Dendritic cell treated with granulocyte-macrophage colony-stimulating factor and Interleukin-4, amounts not matched to agents 40 ng/mL and 50 ng/mL, for 4 days (primary cell): ENCODE measurements at regions not wholly inside any gene's neighbourhood (a gene's known extent, or its start where the extent isn't known, plus 50 kb on each side); places are given as distances from the start of the nearest gene placed in this dataset.

Source experiments
- H3K27ac Mint-ChIP-seq: one replicate; pipeline ENCODE4 v1.8.0; 2022; ENCODE audit warnings: mild to moderate bottlenecking, mixed read lengths
- H3K27me3 Mint-ChIP-seq: one replicate; pipeline ENCODE4 v1.8.0; 2022; ENCODE audit warnings: mild to moderate bottlenecking, mixed read lengths
- H3K36me3 Mint-ChIP-seq: one replicate; pipeline ENCODE4 v1.8.0; 2022; ENCODE audit warnings: low read depth, mixed read lengths
- H3K4me1 Mint-ChIP-seq: one replicate; pipeline ENCODE4 v1.8.0; 2022; ENCODE audit warnings: low read depth, mixed read lengths
- H3K4me3 Mint-ChIP-seq: one replicate; pipeline ENCODE4 v1.8.0; 2022; ENCODE audit warnings: mild to moderate bottlenecking, moderate library complexity, mixed read lengths
- H3K9me3 Mint-ChIP-seq: one replicate; pipeline ENCODE4 v1.8.0; 2022; ENCODE audit warnings: mixed read lengths
- intact Hi-C: fragments of 100-400 bp; cut with micrococcal nuclease; formaldehyde crosslinking; loops from one replicate; pipeline ENCODE4 v1.15.0; 2022

GRCh38 chr14:36465178-36465577 is 54.9 kb downstream of the NKX2-1 start:
- intact Hi-C loops = no loop called here
- H3K36me3 Mint-ChIP-seq = no peaks in the 10 kb centered on the region
- H3K4me1 Mint-ChIP-seq = no peaks in the 10 kb centered on the region
- no peak overlapping the region for H3K4me3 Mint-ChIP-seq
- no peak overlapping the region for H3K27ac Mint-ChIP-seq
- peaks cover 2% of the 10 kb centered on the region for H3K27me3 Mint-ChIP-seq
- H3K9me3 Mint-ChIP-seq = no peaks in the 10 kb centered on the region

GRCh38 chr14:36462890-36463289 is 57.1 kb downstream of the NKX2-1 start:
- Mint-ChIP-seq H3K4me3 (no peak overlapping the region), H3K4me1 (no peaks in the 10 kb centered on the region)
- intact Hi-C loops = no loop called here

DNA sequence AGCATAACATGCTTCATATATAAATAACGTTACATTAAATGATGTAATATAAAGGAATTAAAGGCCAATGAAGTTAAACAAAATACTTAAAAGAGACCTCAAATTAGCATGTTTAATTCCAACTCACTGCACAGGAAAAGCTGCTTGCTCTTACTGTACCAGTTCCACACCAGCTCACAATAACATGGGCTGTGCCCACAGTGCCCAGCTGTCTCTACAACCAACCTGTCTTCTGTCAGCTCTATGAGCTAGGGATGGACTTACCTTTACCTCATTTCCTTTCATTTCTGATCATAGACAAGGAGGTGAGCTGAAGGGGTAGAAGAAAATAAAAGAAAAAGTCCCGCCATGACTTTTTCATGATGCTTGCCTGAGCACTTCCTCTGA is 64.8 kb downstream of the NKX2-1 start:
- H3K27ac Mint-ChIP-seq = no peak overlapping the region
- no peaks in the 10 kb centered on the region for H3K36me3 Mint-ChIP-seq
- no peak overlapping the region for H3K4me3 Mint-ChIP-seq
- H3K4me1 Mint-ChIP-seq = no peaks in the 10 kb centered on the region
- peaks cover 3% of the 10 kb centered on the region for H3K27me3 Mint-ChIP-seq
- H3K9me3 Mint-ChIP-seq = no peaks in the 10 kb centered on the region
- intact Hi-C loops = no loop called here

More at GRCh38 chr14:36462890-36463289, 57.1 kb downstream of the NKX2-1 start:
- H3K9me3 Mint-ChIP-seq = no peaks in the 10 kb centered on the region
- no peaks in the 10 kb centered on the region for H3K36me3 Mint-ChIP-seq
- H3K27me3 Mint-ChIP-seq = peaks cover 2% of the 10 kb centered on the region
- H3K27ac Mint-ChIP-seq = no peak overlapping the region

DNA sequence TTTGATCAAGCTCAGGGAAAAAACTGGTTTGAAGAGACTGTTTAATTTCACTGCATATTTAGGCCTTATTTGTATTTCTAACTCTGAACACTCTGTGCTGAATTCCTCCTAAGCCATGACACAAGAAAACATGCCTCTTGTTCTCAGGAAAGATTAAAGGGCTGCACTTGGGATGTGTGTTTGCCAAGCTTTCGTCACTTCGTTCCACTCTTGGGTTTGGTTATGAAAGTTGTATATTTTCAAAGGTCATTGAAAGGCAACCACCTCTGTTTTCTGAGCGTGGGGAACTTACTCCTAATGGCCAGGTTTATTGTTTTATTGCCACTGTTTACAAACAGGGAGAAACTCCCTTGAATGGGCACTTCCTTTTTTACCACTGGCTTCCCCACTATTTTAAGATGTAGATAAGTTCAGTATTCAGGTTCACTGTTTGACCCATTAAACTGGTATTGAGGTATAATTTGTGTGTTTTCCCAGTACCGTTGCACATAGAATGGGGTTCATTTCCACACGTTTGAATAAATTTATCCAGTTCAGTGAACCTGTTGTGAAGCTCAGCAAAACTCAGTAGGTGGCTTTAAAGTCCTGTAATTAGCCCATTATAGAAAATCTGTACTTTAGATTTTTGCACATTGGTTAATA is 65.3 kb downstream of the NKX2-1 start:
- Mint-ChIP-seq H3K27me3 (peaks cover 3% of the 10 kb centered on the region), H3K27ac (no peak overlapping the region), H3K36me3 (no peaks in the 10 kb centered on the region), H3K9me3 (no peaks in the 10 kb centered on the region), H3K4me1 (no peaks in the 10 kb centered on the region), H3K4me3 (no peak overlapping the region)
- intact Hi-C loops = no loop called here

- intact Hi-C loops = no loop called here
- Mint-ChIP-seq H3K27ac (no peak overlapping the region), H3K9me3 (no peaks in the 10 kb centered on the region), H3K4me3 (no peak overlapping the region), H3K36me3 (no peaks in the 10 kb centered on the region), H3K4me1 (no peaks in the 10 kb centered on the region), H3K27me3 (peaks cover 2% of the 10 kb centered on the region)
Observed at GRCh38 chr14:36452860-36453259, 67.2 kb downstream of the NKX2-1 start.

DNA sequence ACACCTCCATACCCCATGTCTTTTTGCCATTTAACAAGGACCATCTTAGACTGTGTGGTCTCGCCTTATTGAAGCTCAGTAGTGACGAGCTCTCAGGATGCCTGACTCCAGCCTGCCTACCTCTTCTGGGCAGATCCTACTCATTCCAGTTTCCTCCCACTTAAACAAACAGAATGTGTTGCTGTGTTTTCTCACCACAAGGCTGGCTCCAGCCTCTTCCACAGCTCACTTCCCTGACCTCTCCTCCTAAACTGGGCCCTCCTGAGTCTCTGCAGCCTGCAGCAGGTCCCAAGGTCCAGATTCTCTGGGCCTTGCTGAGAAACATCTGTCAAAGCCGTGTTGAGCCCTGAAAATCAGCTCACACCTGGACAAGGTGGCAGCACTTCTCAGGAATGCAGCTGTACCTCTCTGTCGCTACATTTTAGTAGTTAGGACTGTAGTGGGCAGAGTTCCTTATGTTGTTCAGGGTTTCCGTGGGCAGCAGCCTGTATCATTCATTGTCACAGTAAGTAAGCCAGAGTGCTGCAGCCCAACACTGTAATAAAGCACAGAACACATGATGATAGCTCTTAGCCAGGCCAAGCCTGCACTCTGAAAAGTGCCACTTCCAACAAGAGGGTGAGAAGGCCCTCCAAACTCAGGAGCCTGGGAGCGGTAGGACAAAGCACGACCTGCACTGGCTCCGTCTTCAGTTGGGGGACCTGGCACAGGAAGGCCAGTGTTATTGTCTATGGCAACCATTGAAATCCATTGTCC is 68.5 kb downstream of the NKX2-1 start:
- Mint-ChIP-seq H3K27ac (no peak overlapping the region), H3K9me3 (no peaks in the 10 kb centered on the region), H3K27me3 (peaks cover 2% of the 10 kb centered on the region), H3K4me1 (no peaks in the 10 kb centered on the region), H3K36me3 (no peaks in the 10 kb centered on the region), H3K4me3 (no peak overlapping the region)
- intact Hi-C loops = no loop called here

- H3K27ac Mint-ChIP-seq = no peak overlapping the region
- no peaks in the 10 kb centered on the region for H3K9me3 Mint-ChIP-seq
- H3K4me3 Mint-ChIP-seq = no peak overlapping the region
- peaks cover 3% of the 10 kb centered on the region for H3K27me3 Mint-ChIP-seq
- no peaks in the 10 kb centered on the region for H3K36me3 Mint-ChIP-seq
- no peaks in the 10 kb centered on the region for H3K4me1 Mint-ChIP-seq
- intact Hi-C loops = no loop called here
Observed at GRCh38 chr14:36450550-36450949, 69.5 kb downstream of the NKX2-1 start.

DNA sequence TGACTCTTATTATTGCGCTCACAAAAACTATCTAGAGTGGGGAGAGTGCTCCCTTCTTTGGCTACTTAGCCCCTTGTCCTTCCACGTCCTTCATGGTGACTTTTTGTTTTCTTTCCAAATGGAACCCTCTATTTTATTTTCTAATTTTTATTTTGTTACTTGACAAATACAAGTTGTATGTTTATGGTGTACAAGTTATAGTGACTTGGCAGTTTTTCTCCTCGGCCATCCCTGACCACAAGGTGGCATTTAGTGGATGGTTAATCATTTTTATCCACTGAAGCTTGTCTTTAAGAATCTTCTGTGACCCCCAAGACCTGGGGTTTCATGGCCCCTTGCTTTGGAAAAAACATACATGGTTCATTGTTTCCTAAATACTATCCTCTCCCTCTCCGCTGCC is 70.1 kb downstream of the NKX2-1 start:
- Mint-ChIP-seq H3K36me3 (no peaks in the 10 kb centered on the region), H3K9me3 (no peaks in the 10 kb centered on the region), H3K4me1 (no peaks in the 10 kb centered on the region), H3K4me3 (no peak overlapping the region), H3K27me3 (peaks cover 3% of the 10 kb centered on the region), H3K27ac (no peak overlapping the region)
- intact Hi-C loops = no loop called here

DNA sequence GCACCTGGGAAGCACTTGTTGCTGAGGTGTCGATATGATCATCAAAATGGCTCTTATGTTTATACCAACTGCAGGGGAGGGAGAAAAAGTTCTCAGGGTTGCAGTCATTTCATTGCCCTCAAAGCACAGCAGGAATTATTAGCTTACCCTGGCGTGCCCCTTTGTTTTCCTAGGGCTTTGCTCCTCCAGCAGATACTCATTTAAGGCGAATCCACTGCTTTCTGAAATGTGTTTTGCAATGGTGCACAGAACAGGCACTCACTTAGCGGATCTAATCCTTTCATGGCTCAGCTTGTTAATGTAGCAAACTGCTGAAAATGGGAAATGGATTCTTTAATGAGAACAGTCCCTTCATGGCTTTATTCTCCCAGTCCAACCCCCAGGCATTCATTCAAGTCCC is 76.7 kb downstream of the NKX2-1 start:
- Mint-ChIP-seq H3K9me3 (no peaks in the 10 kb centered on the region), H3K4me1 (no peaks in the 10 kb centered on the region), H3K27ac (no peak overlapping the region), H3K36me3 (no peaks in the 10 kb centered on the region), H3K27me3 (peaks cover 12% of the 10 kb centered on the region), H3K4me3 (no peak overlapping the region)
- intact Hi-C loops = no loop called here

GRCh38 chr14:36442824-36443241 is 77.2 kb downstream of the NKX2-1 start:
- Mint-ChIP-seq H3K4me3 (no peak overlapping the region), H3K9me3 (no peaks in the 10 kb centered on the region), H3K27me3 (peaks cover 12% of the 10 kb centered on the region), H3K4me1 (no peaks in the 10 kb centered on the region), H3K27ac (no peak overlapping the region), H3K36me3 (no peaks in the 10 kb centered on the region)
- intact Hi-C loops = no loop called here

GRCh38 chr14:36441283-36441682 is 78.7 kb downstream of the NKX2-1 start:
- intact Hi-C loops = no loop called here
- Mint-ChIP-seq H3K4me1 (no peaks in the 10 kb centered on the region), H3K4me3 (no peak overlapping the region), H3K36me3 (no peaks in the 10 kb centered on the region), H3K9me3 (no peaks in the 10 kb centered on the region), H3K27me3 (peaks cover 12% of the 10 kb centered on the region), H3K27ac (no peak overlapping the region)

- no peaks in the 10 kb centered on the region for H3K36me3 Mint-ChIP-seq
- H3K4me3 Mint-ChIP-seq = no peak overlapping the region
- H3K27ac Mint-ChIP-seq = no peak overlapping the region
- no peaks in the 10 kb centered on the region for H3K9me3 Mint-ChIP-seq
- peaks cover 11% of the 10 kb centered on the region for H3K27me3 Mint-ChIP-seq
- intact Hi-C loops = no loop called here
- H3K4me1 Mint-ChIP-seq = no peaks in the 10 kb centered on the region
Observed at GRCh38 chr14:36439766-36440165, 80.3 kb downstream of the NKX2-1 start.

GRCh38 chr14:36438883-36439282 is 81.1 kb downstream of the NKX2-1 start:
- H3K4me1 Mint-ChIP-seq = no peaks in the 10 kb centered on the region
- no peaks in the 10 kb centered on the region for H3K9me3 Mint-ChIP-seq
- no peak overlapping the region for H3K27ac Mint-ChIP-seq
- no peaks in the 10 kb centered on the region for H3K36me3 Mint-ChIP-seq
- intact Hi-C loops = no loop called here
- peaks cover 9% of the 10 kb centered on the region for H3K27me3 Mint-ChIP-seq
- no peak overlapping the region for H3K4me3 Mint-ChIP-seq

GRCh38 chr14:36430662-36431084 is 89.4 kb downstream of the NKX2-1 start:
- Mint-ChIP-seq H3K27me3 (no peaks in the 10 kb centered on the region), H3K4me1 (no peaks in the 10 kb centered on the region)

DNA sequence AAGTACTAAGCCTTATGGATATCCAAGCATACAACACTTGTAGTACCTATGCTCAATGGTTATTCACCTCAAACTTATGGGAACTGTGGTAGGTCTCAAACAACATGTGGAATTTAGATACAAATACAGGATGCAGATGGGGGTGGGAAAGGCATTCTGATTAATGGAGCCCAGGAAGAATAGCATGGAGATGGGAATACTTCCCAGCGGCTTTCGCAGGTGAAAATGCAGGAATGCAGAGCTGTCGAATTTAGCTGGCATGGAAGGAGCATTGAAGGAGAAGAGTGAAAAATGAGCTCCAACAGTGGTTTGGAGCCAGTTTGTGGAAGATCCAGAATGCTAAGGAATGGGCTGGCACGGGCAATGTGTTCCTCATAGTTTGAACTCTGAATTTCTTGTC is 89.9 kb downstream of the NKX2-1 start:
- Mint-ChIP-seq H3K4me3 (no peak overlapping the region), H3K4me1 (no peaks in the 10 kb centered on the region), H3K27ac (no peak overlapping the region), H3K36me3 (no peaks in the 10 kb centered on the region), H3K9me3 (no peaks in the 10 kb centered on the region), H3K27me3 (no peaks in the 10 kb centered on the region)
- intact Hi-C loops = no loop called here

More at GRCh38 chr14:36430662-36431084, 89.4 kb downstream of the NKX2-1 start:
- H3K27ac Mint-ChIP-seq = no peak overlapping the region
- H3K9me3 Mint-ChIP-seq = no peaks in the 10 kb centered on the region
- intact Hi-C loops = no loop called here
- H3K36me3 Mint-ChIP-seq = no peaks in the 10 kb centered on the region
- no peak overlapping the region for H3K4me3 Mint-ChIP-seq
